NT2/D1 (cell line): ENCODE measurements at regions not wholly inside any gene's neighbourhood (a gene's known extent, or its start where the extent isn't known, plus 50 kb on each side); places are given as distances from the start of the nearest gene placed in this dataset.

Experiments used
- SUZ12 ChIP-seq: IDR thresholded peaks from 2 replicates; pipeline ENCODE4 v1.6.1; 2011; ENCODE audit not compliant: insufficient read length, insufficient read depth; ENCODE audit errors: extremely low read depth
- YY1 ChIP-seq: IDR thresholded peaks from 2 replicates; pipeline ENCODE4 v1.6.1; 2011; ENCODE audit not compliant: insufficient read length, insufficient read depth
- ZNF274 ChIP-seq: IDR thresholded peaks from 2 replicates; pipeline ENCODE4 v1.6.1; 2011; ENCODE audit warnings: mild to moderate bottlenecking, low read depth, low read length

DNA sequence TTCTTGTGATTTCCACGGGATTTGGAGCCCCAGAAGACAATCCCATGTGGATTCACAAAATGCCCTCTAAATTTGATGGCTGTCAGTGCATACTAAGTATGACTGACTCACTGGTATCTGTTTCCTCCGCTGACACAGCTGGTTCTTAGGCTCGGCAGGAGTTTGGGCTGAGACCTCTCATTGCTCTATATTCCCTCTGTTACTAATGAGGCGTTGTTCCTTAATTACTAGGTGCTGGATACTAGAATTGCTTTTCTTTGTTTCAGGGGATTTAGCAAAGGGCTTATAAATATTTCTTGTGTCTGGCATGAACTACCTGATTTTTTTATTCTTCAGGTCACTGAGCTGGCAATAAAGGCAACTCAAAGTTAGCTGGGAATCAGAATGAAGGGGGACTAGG, 53.2 kb upstream of the EHF start:
- TF ChIP-seq YY1 (no peak), ZNF274 (no peak), SUZ12 (no peak)
